Neural crest cell (in vitro differentiated cells): ENCODE measurements at regions not wholly inside any gene's neighbourhood (a gene's known extent, or its start where the extent isn't known, plus 50 kb on each side); places are given as distances from the start of the nearest gene placed in this dataset.

Source experiments
- DNase-seq: peaks from one replicate; pipeline ENCODE4 v3.0.0; 2021; ENCODE audit warnings: low read depth, mixed read lengths, low spot score
- H3K27ac Mint-ChIP-seq: one replicate; pipeline ENCODE4 v1.8.0; 2021; ENCODE audit warnings: mild to moderate bottlenecking, mixed read lengths; ENCODE audit not compliant: unreplicated experiment
- H3K27me3 Mint-ChIP-seq: 2 replicates; pipeline ENCODE4 v1.8.0; 2021; ENCODE audit warnings: low read depth, mild to moderate bottlenecking, mixed read lengths
- H3K36me3 Mint-ChIP-seq: 2 replicates; pipeline ENCODE4 v1.8.0; 2021; ENCODE audit warnings: low read depth, mild to moderate bottlenecking, mixed read lengths
- H3K4me1 Mint-ChIP-seq: 2 replicates; pipeline ENCODE4 v1.8.0; 2021; ENCODE audit warnings: mixed read lengths
- H3K4me3 Mint-ChIP-seq: one replicate; pipeline ENCODE4 v1.8.0; 2021; ENCODE audit warnings: mild to moderate bottlenecking, mixed read lengths
- H3K9me3 Mint-ChIP-seq: 2 replicates; pipeline ENCODE4 v1.8.0; 2021; ENCODE audit warnings: mixed read lengths
- CTCF ChIP-seq: fragments of 200-600 bp; sonication (generic); conservative IDR thresholded peaks from 2 replicates; pipeline ENCODE4 v1.5.0; 2021; ENCODE audit warnings: antibody characterized with exemption, mild to moderate bottlenecking

GRCh38 chr16:9401173-9401572 is 309.7 kb downstream of the HAPSTR1 start:
- H3K27ac Mint-ChIP-seq: no peak overlapping the region
- H3K27me3 Mint-ChIP-seq: peaks cover 46% of the 10 kb centered on the region
- H3K4me1 Mint-ChIP-seq: peaks cover 4% of the 10 kb centered on the region
- no peaks in the 10 kb centered on the region for H3K36me3 Mint-ChIP-seq
- DNase-seq: no peak
- H3K9me3 Mint-ChIP-seq: no peaks in the 10 kb centered on the region
- no peak for TF ChIP-seq CTCF
- H3K4me3 Mint-ChIP-seq: no peak overlapping the region

GRCh38 chr16:9402293-9402860 is 310.9 kb downstream of the HAPSTR1 start:
- Mint-ChIP-seq H3K36me3 (no peaks in the 10 kb centered on the region), H3K4me1 (peaks cover 6% of the 10 kb centered on the region), H3K27ac (no peak overlapping the region), H3K4me3 (no peak overlapping the region), H3K27me3 (peaks cover 43% of the 10 kb centered on the region), H3K9me3 (no peaks in the 10 kb centered on the region)
- no peak for DNase-seq
- TF ChIP-seq CTCF: no peak

- Mint-ChIP-seq H3K4me3 (no peak overlapping the region), H3K27me3 (peaks cover 38% of the 10 kb centered on the region), H3K27ac (no peak overlapping the region), H3K9me3 (no peaks in the 10 kb centered on the region), H3K4me1 (peaks cover 6% of the 10 kb centered on the region), H3K36me3 (no peaks in the 10 kb centered on the region)
- no peak for DNase-seq
- no peak for TF ChIP-seq CTCF
Measured at GRCh38 chr16:9404811-9405210, 313.4 kb downstream of the HAPSTR1 start.

GRCh38 chr16:9406038-9406712 is 314.7 kb downstream of the HAPSTR1 start:
- Mint-ChIP-seq H3K4me3 (no peak overlapping the region), H3K36me3 (no peaks in the 10 kb centered on the region), H3K4me1 (peaks cover 6% of the 10 kb centered on the region), H3K27ac (no peak overlapping the region), H3K27me3 (peaks cover 42% of the 10 kb centered on the region), H3K9me3 (no peaks in the 10 kb centered on the region)
- TF ChIP-seq CTCF: no peak
- no peak for DNase-seq

- H3K27ac Mint-ChIP-seq: no peak overlapping the region
- H3K9me3 Mint-ChIP-seq: no peaks in the 10 kb centered on the region
- H3K4me3 Mint-ChIP-seq: no peak overlapping the region
- DNase-seq: no peak
- H3K4me1 Mint-ChIP-seq: peaks cover 6% of the 10 kb centered on the region
- H3K27me3 Mint-ChIP-seq: peaks cover 48% of the 10 kb centered on the region
- TF ChIP-seq CTCF: no peak
- no peaks in the 10 kb centered on the region for H3K36me3 Mint-ChIP-seq
Measured at GRCh38 chr16:9407206-9407758, 315.8 kb downstream of the HAPSTR1 start.
